AG04450 (cell line): ENCODE measurements at regions not wholly inside any gene's neighbourhood (a gene's known extent, or its start where the extent isn't known, plus 50 kb on each side); places are given as distances from the start of the nearest gene placed in this dataset. TPM values are rescaled to one million over a fixed set of nuclear protein-coding genes. Genes with fewer than 3 reads are reported as not detected.

Experiments used
- CTCF ChIA-PET: fragments of 300-600, 350-600 bp; formaldehyde crosslinking; extraction: SDS; loops from one replicate; lab custom pipeline; 2022; ENCODE audit warnings: antibody characterized with exemption, inconsistent platforms; lab: Charles Lee
- POLR2A ChIA-PET: fragments of 350-600 bp; formaldehyde crosslinking; extraction: SDS; loops from one replicate; lab custom pipeline; 2021; ENCODE audit warnings: antibody characterized with exemption, inconsistent platforms; lab: Yijun Ruan, JAX
- DNase-seq: peaks from one replicate; pipeline ENCODE4 v3.0.0-alpha.2; 2011; ENCODE audit warnings: low read depth, low spot score
- H3K27ac ChIP-seq: one replicate; pipeline ENCODE4 v1.5.1; 2012; ENCODE audit warnings: low read depth, low read length, control low read depth
- H3K27me3 ChIP-seq: one replicate; pipeline ENCODE4 v1.6.0; 2012; ENCODE audit warnings: low read length; ENCODE audit not compliant: control insufficient read depth, insufficient read depth
- H3K4me3 ChIP-seq: 2 replicates; pipeline ENCODE4 v1.5.1; 2011; ENCODE audit warnings: mild to moderate bottlenecking, low read depth, low read length, control low read depth
- H3K9me3 ChIP-seq: 2 replicates; pipeline ENCODE4 v1.5.1; 2012; ENCODE audit warnings: low read length; ENCODE audit not compliant: control insufficient read depth, insufficient read depth
- small RNA-seq: library from RNA; depleted of rRNA; stranded (forward); fragments of <200 nt; gene quantifications from one replicate; pipeline ENCODE3, GENCODE V24; 2012; ENCODE audit warnings: low read depth; ENCODE audit not compliant: insufficient read length
- TF ChIP-seq, protein P1 (sequence below): IDR thresholded peaks from 2 replicates; pipeline ENCODE4 v1.5.1; 2011; ENCODE audit warnings: low read depth, low read length, control low read depth, inconsistent platforms

DNA sequence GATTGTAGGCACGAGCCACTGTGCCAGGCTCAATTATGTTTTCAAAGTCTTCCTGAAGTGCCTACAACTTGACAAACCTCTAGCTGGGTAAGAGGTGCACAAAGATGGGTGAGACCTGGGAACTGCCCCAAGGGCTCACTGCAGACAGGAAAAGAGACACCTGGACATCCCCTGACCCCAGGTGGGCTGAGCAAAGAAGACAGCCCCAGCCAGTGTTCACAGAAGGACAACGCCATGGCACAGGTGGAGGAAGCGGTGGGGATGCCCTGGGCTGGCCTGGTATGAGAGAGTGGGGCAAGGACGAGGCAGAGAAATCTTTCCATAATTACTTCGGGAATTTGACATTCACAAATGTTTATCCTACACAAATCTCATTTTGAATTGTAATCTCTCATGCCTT lies 278.9 kb downstream of the SMOC2 start:
- Histone ChIP-seq H3K4me3 (no peak overlapping the region), H3K27ac (no peak overlapping the region), H3K9me3 (peaks cover 59% of the 10 kb centered on the region), H3K27me3 (no peaks in the 10 kb centered on the region)
- DNase-seq: no peak
- ChIA-PET CTCF (no interaction called here), POLR2A (no interaction called here)
- TF ChIP-seq, protein P1, sequence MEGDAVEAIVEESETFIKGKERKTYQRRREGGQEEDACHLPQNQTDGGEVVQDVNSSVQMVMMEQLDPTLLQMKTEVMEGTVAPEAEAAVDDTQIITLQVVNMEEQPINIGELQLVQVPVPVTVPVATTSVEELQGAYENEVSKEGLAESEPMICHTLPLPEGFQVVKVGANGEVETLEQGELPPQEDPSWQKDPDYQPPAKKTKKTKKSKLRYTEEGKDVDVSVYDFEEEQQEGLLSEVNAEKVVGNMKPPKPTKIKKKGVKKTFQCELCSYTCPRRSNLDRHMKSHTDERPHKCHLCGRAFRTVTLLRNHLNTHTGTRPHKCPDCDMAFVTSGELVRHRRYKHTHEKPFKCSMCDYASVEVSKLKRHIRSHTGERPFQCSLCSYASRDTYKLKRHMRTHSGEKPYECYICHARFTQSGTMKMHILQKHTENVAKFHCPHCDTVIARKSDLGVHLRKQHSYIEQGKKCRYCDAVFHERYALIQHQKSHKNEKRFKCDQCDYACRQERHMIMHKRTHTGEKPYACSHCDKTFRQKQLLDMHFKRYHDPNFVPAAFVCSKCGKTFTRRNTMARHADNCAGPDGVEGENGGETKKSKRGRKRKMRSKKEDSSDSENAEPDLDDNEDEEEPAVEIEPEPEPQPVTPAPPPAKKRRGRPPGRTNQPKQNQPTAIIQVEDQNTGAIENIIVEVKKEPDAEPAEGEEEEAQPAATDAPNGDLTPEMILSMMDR: no peak

DNA sequence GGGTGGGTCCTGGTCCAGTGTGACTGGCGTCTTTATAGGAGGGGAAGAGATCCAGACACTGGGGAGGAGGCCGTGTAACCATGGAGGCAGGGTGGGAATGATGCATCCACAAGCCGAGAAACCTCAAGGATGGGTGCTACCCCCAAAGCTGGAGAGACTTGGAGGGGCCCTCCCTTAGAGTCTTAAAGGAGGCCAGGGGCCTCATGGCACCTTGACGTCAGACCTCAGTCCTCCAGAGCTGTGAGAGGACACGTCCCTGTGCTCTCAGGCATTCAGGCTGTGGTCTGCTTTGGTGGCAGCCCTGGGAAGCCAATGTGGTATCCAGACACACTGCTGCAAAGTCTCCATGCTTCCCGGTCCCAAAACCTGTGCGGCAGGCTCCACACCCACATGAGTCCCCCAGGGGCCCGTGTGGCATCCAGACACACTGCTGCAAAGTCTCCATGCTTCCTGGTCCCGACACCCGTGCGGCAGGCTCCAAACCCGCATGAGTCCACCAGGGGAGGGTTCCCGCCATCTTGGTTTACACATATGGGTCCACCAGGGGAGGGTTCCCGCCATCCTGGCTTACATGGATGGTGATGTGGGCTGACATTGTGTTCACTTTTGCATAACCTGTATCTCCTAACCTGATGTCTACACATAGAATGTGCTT lies 278.0 kb downstream of the SMOC2 start:
- TF ChIP-seq, protein P1: no peak
- CTCF ChIA-PET: no interaction called here
- Histone ChIP-seq H3K27ac (no peak overlapping the region), H3K27me3 (no peaks in the 10 kb centered on the region), H3K4me3 (no peak overlapping the region), H3K9me3 (peaks cover 54% of the 10 kb centered on the region)
- no peak for DNase-seq
- POLR2A ChIA-PET: no interaction called here

Small RNA genes in the stretch of these regions (small RNA-seq; reads per million reads assigned to genes)
- not detected for gene AL513210.1
